ENCODE measurements at regions not wholly inside any gene's neighbourhood (a gene's known extent, or its start where the extent isn't known, plus 50 kb on each side); places are given as distances from the start of the nearest gene placed in this dataset.
A peak's percentile ranks its signal among the peaks of the same experiment; 100 is the strongest.
"Not testable (repeated sequence)": the region's sequence is repeated elsewhere in the genome, so short reads cannot be mapped to it uniquely, and the experiment has no call there.

DNA sequence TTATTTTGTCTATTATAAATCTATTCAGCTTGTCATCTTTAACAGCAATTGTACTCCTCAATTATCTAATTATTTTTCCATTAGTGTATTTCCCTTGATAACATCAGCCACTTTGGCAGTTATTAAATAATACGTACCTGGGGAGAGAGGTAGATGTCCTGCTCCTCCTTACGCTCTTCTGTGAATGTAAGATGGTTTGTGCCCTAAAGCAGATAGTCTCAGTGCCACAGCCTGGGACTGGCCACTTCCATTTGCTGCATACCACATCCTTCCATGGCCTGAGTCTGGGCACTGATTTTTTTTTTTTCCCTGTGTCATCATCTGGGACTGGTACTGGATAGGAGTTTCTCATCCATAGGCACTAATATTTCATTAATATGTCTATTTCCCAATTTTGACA lies 632.4 kb upstream of the LRRTM4 start:
- no peak for DNase-seq

DNA sequence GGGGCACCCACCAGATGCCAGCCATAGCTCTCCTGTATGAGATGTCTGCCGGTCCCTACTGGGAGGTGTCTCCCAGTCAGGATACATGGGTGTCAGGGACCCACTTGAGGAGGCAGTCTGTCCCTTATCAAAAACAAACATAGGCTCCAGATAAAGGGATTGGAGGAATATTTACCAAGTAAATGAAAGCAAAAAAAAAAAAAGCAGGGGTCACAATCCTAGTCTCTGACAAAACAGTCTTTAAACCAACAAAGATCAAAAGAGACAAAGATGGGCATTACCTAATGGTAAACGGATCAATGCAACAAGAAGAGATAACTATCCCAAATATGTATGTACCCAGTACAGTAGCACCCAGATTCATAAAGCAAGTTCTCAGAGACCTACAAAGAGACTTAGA lies 640.0 kb upstream of the LRRTM4 start:
- DNase-seq, result no peak

DNA sequence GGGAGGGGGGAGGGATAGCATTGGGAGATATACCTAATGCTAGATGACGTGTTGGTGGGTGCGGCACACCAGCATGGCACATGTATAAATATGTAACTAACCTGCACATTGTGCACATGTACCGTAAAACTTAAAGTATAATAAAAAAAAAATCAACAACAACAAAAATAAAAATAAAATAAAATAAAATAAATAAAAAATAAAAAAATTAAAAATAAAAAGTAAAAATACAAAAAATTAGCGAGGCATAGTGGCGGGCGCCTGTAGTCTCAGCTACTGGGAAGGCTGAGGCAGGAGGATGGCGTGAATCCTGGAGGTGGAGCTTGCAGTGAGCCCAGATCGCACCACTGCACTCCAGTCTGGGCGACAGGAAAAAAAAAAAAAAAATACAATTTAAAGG lies 650.0 kb upstream of the LRRTM4 start:
- not testable (repeated sequence) for DNase-seq

DNA sequence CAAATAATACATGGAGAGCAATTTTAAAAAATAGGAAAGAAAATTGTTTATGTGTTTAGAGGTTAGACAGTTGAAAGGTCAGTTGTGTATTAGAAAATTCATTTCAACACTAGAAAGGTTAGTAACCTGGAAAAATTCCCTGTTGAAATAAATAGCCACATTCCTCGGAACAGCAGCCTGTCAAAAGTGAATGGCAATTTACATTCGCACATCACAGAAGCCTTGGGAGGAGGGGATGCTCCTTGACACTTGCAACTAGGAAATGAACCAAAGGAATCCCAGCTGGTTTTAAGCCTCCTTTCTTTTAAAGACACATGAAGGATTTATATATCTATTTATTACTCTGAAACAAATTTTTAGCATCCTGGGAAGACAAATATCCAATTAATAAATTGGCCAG lies 653.5 kb upstream of the LRRTM4 start:
- no peak for DNase-seq

DNA sequence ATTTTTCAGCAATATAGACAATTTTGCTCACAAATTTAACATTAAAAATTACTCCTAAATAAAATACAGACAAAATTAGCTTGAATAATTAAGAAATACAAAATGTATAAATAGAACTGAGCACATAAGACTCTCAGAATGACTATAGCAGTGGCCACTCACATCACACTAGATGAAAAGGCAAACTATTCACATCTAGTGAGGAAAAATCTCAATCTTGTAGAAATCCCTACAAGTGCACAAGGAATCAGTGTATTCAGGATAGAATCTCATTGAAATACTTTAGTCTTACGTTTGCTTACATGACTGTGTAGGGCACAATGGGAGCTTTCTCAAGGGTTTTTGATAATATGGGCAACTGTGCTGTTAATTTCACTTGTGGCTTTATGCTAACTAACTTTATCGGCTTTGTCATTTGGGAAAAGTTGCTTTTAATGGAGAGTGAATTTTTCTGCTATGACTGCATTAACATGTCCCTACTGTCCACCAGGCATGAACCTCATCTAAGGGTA lies 678.9 kb upstream of the LRRTM4 start:
- no peak for DNase-seq

DNA sequence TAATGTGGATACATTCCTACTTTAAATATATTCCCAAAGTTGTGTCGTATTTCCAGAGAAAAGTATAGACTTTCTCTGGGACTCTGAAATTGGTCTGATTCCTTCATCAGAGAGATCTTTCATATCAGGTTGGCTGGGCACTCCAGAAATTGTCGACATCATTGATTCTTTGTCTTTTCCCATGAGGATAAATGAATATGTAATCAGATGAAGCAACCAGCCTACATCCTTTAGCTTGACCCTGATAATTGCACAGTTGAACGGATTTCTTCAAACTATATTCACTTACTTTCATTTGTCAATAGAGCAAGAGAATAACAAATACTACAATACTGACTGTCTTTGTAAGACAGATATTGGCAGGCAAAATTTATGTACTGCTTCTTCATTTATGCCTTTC lies 680.2 kb upstream of the LRRTM4 start:
- DNase-seq, result no peak

DNA sequence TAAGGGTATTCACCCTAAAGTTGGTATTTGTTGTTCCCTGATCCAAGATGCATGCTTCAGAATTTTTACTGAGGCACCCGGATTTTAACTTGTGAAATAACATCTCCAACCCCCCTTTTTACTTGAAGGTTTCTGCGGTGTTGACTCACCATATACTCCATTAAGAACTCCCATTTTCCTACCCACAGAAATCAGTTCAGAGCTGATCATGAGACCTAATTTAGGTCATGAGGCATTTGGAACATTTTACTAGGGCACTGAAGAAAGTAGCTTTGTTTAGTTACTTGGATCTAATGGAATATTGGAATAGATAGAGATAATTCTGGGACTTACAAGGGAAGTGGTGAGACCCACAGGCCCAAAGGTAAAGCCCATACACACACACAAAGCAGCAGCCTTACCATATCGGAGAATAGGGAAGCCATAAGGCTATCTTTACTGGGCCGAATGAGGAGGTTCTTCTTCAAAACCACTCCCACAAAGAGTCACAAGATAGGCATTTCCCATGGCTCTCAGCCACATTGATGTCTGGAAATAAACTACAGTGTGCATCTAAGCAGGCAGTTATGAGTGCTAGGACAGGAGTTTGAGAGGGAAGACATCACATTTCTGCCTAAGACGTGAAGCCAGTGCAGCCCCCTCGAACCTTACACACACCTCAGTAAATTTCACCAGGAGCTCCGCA lies 681.0 kb upstream of the LRRTM4 start:
- no peak for DNase-seq

DNA sequence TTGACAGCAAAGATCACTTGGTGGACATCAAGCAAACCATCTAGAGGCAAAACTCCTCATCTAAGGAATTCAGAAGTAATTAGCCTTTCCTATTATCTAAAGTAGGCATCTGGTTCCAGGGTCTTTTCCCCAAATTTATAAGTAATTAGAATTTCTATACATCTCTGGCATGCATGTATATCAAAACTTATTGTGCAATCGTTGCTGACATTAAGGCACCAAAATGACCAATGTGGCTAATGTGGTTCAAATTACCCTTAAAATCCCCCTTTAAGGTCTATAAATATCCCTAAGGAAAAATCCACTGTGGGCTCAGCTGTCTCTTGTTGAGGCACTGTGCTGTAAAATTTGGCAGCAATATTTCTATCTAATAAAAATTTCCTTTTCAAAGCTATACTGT lies 695.9 kb upstream of the LRRTM4 start:
- DNase-seq, result no peak

DNA sequence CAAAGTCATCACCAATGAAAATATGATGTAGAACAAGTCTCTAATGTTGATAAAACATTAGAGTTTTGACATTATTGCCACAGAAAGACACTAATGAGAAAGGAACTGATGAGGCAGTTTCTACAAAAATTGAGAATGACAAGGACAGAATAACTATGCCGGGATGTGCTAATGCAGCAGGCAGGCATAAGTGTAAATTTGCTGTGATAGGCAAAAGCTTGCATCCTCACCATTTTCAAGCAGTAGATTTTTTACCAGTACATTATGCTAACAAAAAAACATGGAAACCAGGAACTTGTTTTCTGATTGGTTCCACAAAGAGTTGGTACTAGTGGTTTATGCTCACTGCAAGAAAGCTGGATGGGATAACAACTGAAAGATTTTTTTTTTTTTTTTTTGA lies 715.5 kb upstream of the LRRTM4 start:
- DNase-seq, result no peak

DNA sequence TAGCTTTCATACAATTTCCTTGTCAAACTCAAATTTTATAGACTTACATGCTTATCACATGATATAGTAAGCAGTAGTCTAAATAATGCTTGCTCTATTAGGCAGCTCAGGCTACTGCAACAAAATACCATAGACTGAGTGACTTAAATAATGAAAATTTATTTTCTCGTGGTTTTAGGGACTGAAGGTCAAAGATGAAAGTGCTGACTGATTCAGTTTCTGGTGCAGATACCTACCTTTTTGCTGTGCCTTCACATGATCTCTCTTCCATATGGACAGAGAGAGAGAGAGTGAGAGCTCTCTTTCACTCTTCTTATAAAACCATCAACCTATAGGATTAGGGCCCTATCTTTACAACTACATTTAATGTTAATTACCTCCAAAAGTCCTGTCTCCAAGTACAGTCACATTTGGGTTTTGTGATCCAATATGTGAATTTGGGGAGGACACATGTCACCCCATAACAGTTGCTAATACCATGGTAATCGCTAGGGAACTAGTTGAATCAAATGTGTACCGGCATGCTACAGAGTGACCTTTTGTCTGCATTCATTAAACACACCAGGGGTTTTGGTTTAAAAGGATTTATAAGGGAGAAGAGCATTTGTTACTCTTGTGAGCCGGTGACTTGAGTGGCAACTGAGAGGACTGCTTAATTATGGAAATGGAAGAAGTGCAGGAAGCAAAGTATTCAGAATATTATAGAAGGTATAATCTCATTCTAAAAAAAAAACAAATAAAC lies 723.4 kb upstream of the LRRTM4 start:
- no peak for DNase-seq

DNA sequence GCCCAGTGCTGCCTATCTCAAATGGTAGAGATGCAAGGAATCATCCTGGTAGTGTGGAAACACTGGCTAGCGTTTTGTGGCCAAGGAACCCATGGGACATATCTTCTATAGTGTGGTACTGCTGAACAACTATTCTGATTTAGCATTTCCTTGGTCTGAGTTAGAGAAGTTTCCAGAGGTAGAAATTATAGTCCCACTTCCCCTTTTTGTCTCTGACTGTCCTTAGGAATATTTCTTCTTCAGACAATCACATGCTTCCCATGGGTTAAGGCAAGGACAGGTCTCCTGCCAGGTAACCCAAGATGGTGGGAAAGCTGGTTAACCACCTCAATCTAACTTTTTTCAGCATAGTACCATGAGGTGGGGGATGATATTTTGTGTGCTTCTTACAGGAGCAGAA lies 729.5 kb upstream of the LRRTM4 start:
- DNase-seq, result no peak

DNA sequence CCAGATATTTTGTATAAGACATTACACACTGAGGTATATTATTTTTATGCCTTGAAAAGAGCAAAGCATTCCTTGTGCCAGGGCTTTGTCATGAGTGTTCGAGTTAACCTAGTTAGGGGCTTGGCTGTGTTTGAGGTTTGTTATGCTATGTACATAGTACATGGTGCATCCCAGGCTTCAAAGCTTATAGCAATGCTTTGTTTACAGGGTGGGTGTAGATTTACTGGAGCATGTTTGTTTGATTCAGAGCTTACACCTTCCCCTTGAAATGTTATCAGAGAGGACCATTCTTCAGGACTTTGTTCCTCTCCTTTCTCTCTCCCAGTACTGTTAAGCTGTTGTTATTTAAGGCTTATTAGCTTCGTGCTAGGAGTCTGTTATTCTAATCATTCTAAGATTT lies 738.7 kb upstream of the LRRTM4 start:
- DNase-seq, result no peak

DNA sequence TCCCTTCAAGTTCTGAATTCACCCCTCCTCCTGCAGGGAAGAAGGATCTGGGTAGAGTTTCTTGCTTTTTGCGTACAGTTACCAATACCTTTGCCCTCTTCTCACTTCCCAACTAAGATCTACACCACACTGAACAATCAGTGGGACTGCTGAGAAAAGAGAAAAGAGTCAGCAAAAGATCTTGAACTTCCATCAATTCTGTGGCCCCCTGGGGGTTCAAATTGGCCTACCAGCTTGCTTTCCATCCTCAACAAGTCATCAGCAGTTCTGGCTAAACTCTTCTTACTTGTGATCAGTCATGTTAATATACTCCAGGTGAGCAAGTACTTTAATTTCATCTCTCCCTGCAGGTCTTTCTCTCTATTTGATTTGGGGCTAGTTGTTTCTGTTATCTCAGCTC lies 739.3 kb upstream of the LRRTM4 start:
- DNase-seq, result no peak

DNA sequence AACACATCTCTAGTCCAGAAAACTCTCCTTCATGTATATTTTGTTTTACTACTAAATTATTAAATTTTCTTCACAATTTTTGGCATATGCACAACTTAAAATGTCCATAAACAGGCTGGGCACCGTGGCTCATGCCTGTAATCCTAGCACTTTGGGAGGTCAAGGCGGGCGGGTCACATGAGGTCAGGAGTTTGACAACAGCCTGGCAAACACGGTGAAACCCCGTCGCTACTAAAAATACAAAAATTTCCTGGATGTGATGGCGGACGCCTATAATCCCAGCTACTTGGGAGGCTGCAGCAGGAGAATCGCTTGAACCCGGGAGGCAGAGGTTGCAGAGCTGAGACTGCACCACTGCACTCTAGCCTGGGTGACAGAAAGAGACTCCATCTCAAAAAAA lies 739.9 kb upstream of the LRRTM4 start:
- not testable (repeated sequence) for DNase-seq

DNA sequence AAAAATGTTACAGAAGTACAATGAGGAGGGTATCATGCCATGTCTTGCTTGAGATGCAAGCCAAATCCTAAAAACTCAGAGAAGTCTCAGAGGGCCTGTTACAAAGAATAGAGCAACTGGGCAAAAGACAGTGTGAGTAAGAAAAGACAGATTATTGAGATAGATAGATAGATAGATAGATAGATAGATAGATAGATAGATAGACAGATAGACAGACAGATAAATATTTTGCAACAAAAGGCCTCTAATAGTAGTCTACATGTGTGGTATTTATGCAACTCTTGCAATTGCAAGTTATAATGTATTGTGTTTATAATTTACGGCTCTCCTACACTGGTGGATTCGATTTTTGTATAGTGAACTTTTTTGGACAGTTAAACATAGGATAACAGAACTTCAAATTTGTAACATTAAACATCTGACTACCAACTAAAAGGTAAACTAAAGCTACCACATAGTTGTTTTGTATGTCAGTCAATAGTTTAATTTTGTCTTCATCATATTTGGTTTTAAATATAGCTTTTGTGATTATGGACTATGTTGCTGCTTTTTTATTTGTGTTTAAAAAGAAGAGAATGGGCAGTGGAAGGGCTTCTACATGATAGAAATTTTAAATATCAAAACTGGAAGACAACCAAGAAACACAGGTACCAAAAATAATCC lies 740.7 kb upstream of the LRRTM4 start:
- DNase-seq, result no peak

DNA sequence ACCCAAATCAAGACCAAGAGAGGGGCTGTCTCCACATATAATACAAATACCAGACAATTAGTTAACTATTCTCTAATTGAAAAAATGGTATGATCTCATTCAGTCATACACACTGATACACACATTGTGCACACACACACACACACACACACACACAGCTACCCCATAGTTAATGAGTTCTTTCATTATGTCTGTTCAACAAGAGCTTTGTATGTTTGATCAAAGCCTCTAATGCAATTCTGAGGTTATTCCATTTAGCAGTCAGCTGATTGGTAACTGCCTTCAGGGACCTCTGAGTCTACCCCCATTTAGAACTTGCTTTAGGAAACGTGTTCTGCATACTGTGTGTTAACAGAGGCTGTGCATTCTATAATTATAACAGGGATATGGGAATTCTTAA lies 741.4 kb upstream of the LRRTM4 start:
- no peak for DNase-seq

DNA sequence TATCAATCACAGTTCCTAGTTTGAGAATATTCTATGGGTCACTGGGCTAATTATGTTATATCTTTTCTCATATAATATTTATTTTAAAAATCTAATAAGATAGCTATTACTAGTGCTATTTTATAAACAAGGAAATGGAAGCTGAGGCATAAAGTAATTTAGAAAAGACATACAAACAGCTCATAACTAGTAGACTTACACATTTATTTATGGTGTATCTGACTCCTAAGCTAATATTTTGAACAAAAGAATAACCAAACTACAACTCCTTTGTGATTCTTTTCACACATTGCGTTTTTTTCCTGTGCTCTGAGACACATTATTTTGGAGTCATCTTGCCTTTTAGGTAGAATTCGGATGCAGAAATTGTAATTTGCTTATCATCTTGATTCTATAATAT lies 742.0 kb upstream of the LRRTM4 start:
- no peak for DNase-seq

DNA sequence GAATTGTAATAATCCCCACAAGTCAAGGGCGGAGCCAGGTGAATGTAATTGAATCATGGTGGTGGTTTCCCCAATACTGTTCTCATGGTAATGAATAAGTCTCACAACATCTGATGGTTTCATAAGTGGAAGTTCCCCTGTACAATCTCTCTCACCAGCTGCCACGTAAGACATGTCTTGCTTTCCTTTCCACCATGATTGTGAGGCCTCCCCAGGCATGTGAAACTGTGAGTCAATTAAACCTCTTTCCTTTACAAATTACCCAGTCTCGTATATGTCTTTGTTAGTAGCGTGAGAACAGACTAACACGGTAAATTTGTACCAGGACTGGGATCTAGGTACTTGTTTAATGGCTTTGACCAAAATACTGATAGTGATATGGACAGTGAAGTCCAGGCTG lies 744.3 kb upstream of the REG3G start:
- no peak for DNase-seq

DNA sequence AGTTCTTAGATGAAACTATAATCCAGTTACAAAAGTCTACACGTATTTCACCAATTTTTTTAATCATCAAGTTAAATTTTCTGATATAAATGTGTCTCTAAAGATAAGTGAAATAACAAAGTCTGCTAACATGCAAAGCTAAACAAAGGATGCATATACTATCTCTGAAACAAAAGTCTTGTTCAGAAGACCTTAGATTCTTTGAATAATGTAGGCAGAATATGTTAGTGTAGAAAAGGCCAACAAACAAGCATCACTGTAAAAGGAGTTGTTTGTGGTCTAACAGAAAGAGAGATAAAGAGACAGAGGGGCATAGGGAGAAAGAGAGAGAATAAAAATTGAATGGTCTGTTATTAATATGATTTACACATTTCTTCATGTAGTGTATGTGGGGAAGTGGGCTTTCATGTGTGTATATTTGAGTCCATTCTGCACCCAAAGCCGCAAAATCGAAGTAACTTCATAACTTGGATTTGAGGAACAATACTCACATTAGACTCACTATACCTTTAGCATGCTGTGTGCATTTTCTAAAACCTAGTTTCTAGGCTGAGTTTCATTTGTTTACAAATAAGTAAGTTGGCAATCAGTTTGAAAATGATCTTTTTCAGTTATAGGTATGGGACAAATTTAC lies 734.8 kb upstream of the REG3G start:
- DNase-seq, result no peak

DNA sequence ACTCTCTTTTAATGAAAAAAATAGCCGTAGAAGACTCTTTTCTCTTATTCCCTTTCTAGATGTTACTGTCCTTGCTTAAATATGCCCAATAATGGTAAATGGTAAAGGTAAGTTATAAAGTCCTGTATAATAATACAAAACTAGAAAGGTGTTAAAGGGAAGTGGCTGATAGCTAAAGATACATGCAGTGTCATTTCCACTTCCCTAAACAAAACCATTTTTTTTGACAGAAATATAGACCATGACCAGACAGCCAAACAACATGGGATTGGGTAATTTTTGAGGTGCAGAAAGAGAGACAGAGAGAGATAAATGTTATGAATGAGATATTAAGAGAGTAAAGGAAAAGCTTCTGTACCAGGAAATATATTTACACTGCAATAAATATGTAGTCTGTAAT lies 731.7 kb upstream of the REG3G start:
- no peak for DNase-seq

DNA sequence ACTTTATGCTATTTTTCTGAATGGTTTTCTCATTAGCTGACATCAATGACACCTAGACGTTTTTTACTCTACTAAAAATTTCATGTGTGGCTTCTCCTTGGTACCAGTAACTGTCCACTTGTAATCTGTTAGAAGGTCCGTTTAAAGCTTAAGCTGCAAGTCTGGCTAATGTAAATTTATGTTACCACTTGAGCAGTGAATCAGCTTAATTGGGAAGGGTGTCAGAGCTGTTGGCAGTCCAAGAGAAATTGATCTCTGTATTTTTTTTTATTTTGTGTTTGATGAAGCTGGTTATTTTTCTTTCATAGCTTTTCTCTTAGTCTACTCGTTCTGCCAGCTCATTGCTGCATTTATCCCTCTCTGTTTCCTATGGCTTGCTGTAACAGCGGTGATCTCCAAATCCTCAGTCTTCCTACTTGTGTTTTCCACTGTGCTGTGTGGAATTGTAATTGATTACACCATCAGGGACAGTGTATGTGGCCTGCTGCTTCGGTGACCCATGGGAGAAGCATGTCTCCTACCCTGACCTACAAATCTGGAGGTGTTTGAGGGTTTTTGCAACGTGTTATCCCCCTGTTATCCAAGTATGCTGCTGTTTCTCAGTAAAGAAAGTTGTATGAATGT lies 724.2 kb upstream of the REG3G start:
- DNase-seq, result no peak

DNA sequence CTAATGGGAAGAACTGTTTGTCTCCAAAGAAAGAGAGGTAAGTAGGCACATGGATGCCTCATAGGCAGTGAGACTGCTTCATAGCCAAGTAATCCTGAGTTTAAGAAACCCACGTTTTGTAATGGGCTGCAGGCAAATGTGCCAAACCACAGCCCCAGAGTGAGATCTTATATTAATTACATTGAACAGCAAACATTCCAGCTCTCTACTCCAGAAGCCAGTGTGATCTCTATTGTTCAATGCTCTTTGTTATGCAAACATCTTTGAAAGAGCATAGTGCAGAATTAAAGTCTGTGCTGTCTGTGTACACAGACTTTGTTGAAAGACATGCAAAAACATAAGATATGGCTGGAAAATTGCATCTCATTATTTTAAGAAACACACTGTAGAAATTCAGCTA lies 720.8 kb upstream of the REG3G start:
- DNase-seq, result peak; percentile 41

DNA sequence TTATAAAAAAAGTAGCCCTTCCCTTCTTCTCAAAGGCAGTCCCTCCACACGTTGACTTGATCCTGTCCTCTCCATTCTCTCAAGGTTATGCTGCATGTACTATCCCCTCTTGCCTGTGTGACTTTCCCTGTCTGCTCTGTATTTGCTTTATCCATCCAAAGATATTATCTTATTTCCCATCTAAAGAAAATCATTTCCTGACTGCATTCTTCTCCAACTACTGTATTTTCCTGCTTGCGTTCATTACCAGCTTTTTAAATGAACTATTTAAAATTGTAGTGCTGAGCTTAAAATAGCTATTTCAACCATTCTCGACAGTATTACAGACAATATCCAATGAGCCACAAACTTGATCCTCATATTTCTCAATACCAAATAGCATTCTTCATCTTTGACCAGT lies 716.0 kb upstream of the REG3G start:
- no peak for DNase-seq

Data from NCI-H748 treated with DMSO at 0.1 percent for 48 hours (cell line).